ENCODE measurements at regions not wholly inside any gene's neighbourhood (a gene's known extent, or its start where the extent isn't known, plus 50 kb on each side); places are given as distances from the start of the nearest gene placed in this dataset.

DNA sequence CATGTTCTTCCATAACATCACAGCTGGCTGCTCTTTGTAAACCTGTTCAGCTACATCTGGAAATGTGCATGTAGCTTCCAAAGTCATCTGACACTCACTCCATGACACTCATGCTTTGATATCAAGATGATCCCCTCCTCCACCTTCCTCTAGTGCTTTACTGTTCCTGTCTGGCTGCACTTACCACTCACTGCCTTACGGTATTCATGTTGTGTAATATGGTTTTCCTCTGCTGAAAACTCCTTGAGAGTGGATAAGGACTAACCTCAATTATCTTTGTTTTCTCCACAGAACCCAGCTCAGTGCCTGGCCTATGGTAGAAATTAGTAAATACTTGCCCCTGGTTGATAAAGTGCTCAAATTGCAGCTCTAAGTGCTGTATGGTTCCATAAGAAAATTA, 483.9 kb downstream of the HTR7 start:
- DNase-seq, result no peak
- Histone ChIP-seq H3K4me3 (no peak overlapping the region), H3K9ac (ENCODE audit: low read depth in 2 of 2, low read length in 2 of 2) (no peak overlapping the region), H3K27me3 (no peaks in the 10 kb centered on the region), H3K36me3 (no peaks in the 10 kb centered on the region), H3K4me1 (no peaks in the 10 kb centered on the region), H3K27ac (no peak overlapping the region), H3K9me3 (no peaks in the 10 kb centered on the region)
- TF ChIP-seq, protein P1, sequence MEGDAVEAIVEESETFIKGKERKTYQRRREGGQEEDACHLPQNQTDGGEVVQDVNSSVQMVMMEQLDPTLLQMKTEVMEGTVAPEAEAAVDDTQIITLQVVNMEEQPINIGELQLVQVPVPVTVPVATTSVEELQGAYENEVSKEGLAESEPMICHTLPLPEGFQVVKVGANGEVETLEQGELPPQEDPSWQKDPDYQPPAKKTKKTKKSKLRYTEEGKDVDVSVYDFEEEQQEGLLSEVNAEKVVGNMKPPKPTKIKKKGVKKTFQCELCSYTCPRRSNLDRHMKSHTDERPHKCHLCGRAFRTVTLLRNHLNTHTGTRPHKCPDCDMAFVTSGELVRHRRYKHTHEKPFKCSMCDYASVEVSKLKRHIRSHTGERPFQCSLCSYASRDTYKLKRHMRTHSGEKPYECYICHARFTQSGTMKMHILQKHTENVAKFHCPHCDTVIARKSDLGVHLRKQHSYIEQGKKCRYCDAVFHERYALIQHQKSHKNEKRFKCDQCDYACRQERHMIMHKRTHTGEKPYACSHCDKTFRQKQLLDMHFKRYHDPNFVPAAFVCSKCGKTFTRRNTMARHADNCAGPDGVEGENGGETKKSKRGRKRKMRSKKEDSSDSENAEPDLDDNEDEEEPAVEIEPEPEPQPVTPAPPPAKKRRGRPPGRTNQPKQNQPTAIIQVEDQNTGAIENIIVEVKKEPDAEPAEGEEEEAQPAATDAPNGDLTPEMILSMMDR (IDR thresholded peaks at IDR 0.05), result no peak
- intact Hi-C loops (cut with DNase I), result no loop called here

- intact Hi-C loops (cut with DNase I), result no loop called here
- DNase-seq, result no peak
- TF ChIP-seq, protein P1 (IDR thresholded peaks at IDR 0.05), result no peak
- no peaks in the 10 kb centered on the region for H3K9me3 ChIP-seq
- no peaks in the 10 kb centered on the region for H3K4me1 ChIP-seq
- no peak overlapping the region for H3K27ac ChIP-seq
- no peaks in the 10 kb centered on the region for H3K27me3 ChIP-seq
- no peak overlapping the region for H3K9ac ChIP-seq (ENCODE audit: low read depth in 2 of 2, low read length in 2 of 2)
- H3K4me3 ChIP-seq, result no peak overlapping the region
- no peaks in the 10 kb centered on the region for H3K36me3 ChIP-seq
Measured at GRCh38 chr10:90378524-90379076, 479.2 kb downstream of the HTR7 start.

DNA sequence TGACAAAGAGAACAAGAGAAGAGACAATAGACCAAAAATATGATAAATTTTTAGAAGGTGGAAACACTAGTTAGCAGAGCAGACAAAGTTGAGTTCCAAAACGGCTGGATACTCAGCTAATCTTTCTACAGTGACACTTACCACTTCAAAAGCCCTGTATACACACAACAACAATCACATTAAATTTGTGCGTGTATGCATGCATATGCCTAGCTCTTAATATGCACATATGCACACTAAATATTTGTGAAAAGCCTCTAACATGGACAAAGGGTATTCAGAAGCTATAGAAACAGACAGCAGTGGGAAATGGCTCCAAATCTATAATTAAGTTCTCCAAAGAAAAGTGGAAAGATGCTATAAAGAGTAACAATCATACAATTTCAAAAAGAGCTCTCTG, 476.4 kb downstream of the HTR7 start:
- Histone ChIP-seq H3K4me3 (no peak overlapping the region), H3K9me3 (no peaks in the 10 kb centered on the region), H3K9ac (ENCODE audit: low read depth in 2 of 2, low read length in 2 of 2) (no peak overlapping the region), H3K27me3 (no peaks in the 10 kb centered on the region), H3K4me1 (no peaks in the 10 kb centered on the region), H3K27ac (no peak overlapping the region), H3K36me3 (no peaks in the 10 kb centered on the region)
- DNase-seq, result no peak
- TF ChIP-seq, protein P1 (IDR thresholded peaks at IDR 0.05), result no peak
- intact Hi-C loops (cut with DNase I), result no loop called here

GRCh38 chr10:90389876-90390275, 468.0 kb downstream of the HTR7 start:
- no peak overlapping the region for H3K9ac ChIP-seq (ENCODE audit: low read depth in 2 of 2, low read length in 2 of 2)
- TF ChIP-seq, protein P1 (IDR thresholded peaks at IDR 0.05), result no peak
- H3K4me1 ChIP-seq, result no peaks in the 10 kb centered on the region
- no peaks in the 10 kb centered on the region for H3K9me3 ChIP-seq
- H3K27me3 ChIP-seq, result no peaks in the 10 kb centered on the region
- no peaks in the 10 kb centered on the region for H3K36me3 ChIP-seq
- H3K4me3 ChIP-seq, result no peak overlapping the region
- intact Hi-C loops (cut with DNase I), result no loop called here
- H3K27ac ChIP-seq, result no peak overlapping the region
- no peak for DNase-seq

GRCh38 chr10:90394311-90394710, 463.5 kb downstream of the HTR7 start:
- TF ChIP-seq, protein P1 (IDR thresholded peaks at IDR 0.05), result no peak
- Histone ChIP-seq H3K27ac (no peak overlapping the region), H3K36me3 (no peaks in the 10 kb centered on the region), H3K4me1 (no peaks in the 10 kb centered on the region), H3K27me3 (no peaks in the 10 kb centered on the region), H3K4me3 (no peak overlapping the region), H3K9ac (ENCODE audit: low read depth in 2 of 2, low read length in 2 of 2) (no peak overlapping the region), H3K9me3 (no peaks in the 10 kb centered on the region)
- intact Hi-C loops (cut with DNase I), result no loop called here
- DNase-seq, result no peak
